GM18502 (cell line): ENCODE measurements at regions not wholly inside any gene's neighbourhood (a gene's known extent, or its start where the extent isn't known, plus 50 kb on each side); places are given as distances from the start of the nearest gene placed in this dataset.

ENCODE experiments used
- ATAC-seq: cut with Tn5 transposase; IDR thresholded peaks from one replicate; pipeline ENCODE4 v1.9.1; 2021; ENCODE audit warnings: mild to moderate bottlenecking; ENCODE audit not compliant: unreplicated experiment, poor library complexity

DNA sequence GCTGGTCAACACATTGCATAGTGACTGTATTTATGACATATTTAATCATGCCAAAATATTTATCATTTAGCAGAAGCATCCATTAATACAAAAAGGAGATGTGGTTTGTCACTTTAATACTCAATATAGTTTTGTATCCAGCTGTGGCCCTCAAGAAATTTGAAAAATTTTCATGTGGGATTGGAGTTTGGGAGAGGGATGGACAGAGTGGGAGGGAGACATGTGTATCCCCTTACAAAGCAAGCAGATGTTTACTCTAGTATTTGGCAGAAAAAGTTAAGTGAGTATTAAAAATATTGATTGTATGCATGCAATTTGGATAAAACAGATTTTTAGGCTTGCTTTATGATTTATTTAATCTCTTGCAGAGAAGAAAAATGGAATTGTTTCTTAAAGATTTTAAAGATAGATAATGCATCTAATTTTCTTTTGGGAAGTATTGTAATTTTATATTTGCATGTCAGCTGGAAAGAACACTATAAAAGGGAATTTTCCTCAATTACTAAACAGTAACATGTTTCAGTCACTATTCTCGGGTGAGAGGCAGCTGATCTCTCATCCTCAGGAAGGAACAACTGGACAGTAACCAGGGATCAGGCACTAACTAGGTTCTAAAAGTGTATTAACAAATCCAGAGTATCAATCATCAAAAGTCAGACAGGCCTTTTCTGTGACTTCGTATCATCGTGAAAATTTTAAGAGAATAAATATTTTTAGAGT lies 1184.7 kb upstream of the NXPH2 start:
- no peak for ATAC-seq

DNA sequence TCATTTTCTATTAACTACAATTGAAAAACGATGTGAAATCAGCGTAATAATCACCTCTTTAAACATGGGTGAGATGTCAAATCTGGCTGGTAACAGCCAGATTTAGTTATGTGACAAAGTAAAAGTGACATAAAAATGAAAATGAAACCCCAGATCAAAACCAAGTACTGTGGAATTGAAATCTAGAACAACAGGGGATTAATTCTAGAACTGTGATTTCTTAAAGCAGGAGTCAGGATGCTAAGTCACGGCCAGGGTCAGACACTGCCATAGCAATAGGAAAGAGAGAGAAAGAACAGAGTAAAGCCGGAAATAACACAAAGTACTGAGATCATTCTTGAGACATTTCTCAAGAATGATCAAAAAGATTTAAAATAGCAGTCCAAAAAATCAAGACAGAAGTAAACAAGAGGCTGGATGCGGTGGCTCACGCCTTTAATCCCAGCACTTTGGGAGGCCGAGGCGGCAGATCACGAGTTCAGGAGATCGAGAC lies 1183.7 kb upstream of the NXPH2 start:
- ATAC-seq, result no peak

DNA sequence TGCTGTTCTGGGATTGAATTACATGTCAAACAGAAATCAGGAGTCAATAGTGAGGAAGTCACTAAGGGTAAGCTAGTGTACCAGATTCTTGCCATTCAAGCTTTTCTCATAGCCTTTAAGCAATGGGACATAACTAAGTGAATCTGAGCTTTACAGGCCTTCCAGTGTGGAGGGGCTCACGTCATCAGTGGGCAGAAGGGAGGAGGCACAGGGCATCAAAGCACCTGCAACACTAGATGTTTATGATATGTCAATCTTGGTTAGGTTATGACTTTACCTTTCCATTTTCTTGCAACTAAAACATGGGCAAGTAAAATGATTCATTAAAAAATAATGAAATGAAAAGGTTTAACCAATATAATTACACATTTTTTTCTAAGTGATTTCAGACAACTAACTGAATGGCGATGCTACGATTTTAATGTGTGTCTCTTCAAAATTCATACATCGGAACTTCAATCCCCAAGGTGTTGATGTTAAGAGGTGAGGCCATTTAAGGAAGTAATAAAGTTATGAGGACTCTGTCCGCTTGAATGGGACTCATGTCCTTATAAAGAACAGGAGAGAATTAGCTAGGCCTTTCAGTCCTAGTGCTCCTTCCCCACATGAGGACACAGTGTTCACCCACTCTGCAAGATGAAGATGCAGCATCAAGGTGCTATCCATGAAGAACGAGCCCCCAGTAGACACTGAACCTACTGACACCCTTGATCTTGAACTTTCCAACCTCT lies 1169.2 kb upstream of the NXPH2 start:
- no peak for ATAC-seq

DNA sequence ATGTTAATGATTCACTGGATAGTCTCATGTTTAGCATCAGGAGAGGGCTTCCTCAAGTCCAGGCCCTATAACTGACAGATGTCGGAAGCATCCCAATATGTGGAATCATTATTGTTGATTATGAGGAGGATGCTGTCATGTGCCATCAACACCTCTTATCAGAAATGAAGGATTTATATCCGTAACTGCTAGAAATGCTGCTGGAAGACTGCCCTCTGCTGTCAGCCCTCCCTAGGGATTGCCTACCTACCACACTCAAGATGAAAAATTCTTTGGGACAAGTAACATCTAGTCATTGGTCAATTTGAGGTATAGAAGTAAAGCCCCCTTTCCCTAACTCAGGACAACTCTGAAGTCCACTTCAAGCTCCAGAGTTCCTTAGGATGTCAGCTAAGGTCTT lies 1166.5 kb upstream of the NXPH2 start:
- ATAC-seq, result no peak

DNA sequence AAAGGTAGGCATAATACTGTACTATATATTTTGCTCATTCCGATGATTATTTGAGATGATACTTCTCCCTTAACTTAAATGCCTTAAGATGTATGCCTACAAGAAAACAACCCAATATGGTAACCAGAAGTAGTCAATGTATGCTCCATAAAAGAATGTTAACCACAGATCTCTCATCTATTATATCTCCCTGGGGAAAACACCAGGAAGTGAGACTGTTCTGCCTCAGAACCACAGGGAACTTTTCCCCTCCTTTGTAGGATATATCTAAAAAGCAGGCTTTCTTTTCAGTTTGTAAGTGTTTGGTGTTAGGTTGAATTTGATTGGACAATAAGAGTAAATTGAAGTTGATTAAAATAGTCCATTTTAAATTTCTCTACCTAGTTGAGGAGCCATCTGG lies 1160.5 kb upstream of the NXPH2 start:
- ATAC-seq, result no peak

DNA sequence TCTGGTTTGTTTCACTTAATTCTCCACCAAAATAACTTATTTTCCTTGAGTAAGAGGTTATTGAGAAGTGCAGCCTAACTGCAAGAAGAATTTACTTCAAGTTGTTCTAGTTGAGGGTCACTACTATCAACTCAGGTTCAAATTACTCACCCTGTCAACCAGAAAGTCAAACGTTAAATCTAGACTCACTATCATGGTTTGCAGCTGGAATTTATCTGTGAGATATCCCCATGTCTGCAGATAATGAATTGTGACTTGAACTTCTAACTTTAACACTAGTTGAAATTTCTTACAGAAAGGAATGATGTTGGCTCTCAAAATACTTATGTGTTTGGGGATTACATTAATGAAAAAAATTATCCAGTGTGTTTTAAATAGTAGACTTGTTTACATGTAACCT lies 1145.7 kb upstream of the NXPH2 start:
- ATAC-seq, result no peak

DNA sequence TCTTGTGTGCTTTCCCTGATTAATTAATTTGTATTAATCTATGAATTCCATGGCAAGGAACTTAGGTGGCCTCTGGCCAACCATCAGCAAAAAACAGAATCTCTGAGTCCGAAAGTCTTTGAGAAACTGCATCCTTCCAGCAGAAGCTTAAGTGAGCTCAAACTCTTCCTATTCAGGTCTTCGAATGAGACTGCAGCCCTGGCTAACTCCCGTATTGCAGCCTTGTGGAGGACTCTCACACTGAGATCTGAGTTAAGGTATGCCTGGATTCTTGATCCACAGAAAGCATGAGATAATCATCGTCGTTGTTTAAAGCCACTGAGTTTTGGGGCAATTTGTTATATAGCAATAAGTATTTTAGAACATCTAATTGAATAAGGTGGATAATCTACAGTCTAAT lies 1143.9 kb upstream of the NXPH2 start:
- no peak for ATAC-seq

DNA sequence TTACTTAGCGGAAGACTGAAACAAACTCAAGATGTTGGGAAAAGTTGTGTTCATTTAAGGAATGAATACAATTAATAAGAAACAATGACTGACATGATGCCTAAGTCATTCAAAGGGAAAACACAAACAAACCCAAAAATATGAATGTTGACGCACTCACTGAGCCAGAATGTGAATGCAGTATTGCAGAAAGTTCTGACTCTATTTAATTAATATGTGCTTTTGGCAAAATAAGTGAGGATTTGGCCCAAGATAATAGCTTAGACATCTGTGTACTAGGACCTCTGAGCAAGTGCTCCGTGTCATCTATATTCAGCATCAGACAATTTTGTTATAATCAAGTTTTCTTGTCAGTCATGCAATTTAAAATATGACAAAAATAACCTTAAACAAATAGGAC lies 1138.8 kb upstream of the NXPH2 start:
- ATAC-seq, result no peak

DNA sequence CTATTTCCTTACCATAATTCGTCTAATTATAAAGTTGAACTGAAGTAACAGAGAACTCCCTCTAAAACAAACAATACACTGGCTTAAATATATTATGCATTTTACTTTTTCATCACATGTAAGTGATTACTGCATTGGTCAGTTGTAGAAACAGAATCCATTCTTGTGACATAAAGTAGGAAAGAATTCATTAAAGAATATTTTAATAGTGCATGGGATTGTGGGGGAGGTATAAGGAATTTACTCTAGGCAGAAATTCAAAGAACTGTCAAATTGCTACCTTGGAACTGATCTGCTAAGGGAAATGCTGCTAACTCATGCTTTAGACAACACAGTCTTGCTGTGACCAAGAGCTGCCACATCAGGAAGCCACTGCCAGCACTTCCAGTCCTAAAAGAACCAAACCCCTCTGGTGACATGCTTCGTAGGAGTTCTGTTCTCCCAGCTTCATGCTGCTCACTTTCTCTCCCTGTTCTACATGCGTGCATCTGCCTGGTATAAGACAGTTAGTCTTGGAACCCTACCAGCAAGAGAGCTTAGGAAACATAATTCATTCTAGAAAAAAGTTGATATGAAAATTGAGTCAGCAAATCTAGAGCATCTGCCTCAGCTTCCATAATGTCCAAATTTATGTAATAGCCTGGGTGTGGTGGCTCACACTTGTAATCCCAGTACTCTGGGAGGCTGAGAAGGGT lies 1137.6 kb upstream of the NXPH2 start:
- no peak for ATAC-seq

DNA sequence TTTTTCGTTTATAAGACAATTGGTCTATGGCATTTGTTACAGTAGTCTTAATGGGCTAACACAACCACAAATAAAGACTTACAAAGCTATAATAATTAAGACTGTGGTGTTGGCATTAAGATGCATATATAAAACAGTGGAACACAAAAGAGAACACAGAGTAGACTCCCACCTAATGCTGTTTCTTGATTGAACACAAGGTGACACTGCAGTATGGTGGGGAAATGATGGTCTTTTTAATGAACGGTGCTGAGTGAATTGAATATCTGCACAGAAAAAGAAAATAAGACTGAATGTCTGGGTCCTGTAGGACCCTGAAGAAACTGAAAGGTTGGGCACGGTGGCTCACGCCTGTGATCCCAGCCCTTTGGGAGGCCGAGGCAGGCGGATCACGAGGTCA lies 1136.6 kb upstream of the NXPH2 start:
- ATAC-seq, result no peak

DNA sequence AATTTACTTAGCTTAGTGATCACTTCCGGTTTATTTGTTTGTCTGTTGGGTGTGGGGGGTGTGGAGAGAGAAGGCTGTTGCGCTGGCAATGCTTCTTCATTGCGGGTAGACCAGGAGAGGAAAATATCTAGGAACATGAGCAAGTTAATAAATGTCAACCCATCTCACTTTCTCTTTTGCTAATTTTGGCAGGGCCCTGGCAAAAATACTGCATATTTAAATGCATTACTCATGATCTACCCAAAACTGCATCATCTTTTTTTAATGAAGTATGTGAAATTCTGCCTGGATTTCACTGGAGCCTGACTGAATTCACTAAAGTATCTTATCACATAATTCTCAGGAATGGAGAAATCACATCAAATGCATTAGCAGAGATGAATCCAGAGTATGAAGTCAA lies 1131.0 kb upstream of the NXPH2 start:
- ATAC-seq, result no peak

DNA sequence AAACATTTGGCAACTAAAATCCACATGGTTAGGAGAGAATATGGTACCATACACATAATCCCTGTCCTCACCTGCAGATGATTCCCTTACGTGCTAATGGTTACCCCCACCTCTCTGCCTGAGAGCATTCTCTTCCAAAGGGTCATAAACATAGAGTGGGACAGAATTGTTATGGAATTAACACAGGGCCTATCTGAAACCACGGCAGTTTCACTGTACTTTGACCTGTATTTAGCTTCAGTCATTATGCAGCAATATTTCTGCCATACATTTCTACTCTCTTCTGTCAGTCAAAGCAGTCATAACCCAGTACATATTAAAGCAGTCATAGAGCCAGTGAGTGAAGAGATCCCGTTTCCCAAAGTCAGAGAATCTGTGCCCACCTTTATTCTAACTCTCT lies 1128.9 kb upstream of the NXPH2 start:
- ATAC-seq, result no peak

DNA sequence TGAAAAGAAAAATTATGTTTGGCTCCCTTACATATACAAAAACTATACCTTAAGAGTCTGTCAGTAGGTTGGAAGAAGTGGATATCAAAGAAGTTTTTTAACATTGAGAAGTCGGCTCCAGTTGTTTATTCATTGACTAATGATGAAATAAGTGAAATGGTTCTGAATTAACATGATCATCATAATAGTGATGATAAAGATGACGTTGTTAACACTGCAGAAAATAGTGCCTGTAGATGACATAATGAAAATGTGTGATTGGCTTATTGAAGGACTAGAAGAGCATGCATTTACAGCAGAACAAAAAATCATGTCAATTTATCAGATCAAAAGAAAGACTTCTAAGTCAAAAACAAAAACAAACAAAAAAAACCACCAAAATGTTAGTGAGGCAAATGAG lies 1125.4 kb upstream of the NXPH2 start:
- ATAC-seq, result no peak

DNA sequence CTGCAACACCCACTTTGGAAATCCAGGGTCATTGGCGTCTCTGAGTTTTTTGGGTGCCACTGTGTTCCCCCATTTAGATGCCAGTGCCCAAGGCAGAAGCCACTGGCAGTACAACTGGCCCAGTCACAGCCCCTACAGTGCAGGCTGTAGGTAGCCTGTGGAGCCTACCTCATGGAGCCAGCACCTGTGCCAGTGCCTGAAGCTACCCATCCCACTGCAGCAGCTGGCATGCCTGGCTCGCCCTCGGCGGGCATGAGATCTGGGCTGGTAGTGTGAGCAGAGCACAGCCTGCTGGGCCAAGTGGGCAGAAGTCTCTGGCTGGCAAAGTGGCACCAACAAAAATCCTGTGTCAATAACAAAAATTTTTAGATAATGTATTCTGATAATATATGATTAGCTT lies 1111.4 kb upstream of the NXPH2 start:
- no peak for ATAC-seq

DNA sequence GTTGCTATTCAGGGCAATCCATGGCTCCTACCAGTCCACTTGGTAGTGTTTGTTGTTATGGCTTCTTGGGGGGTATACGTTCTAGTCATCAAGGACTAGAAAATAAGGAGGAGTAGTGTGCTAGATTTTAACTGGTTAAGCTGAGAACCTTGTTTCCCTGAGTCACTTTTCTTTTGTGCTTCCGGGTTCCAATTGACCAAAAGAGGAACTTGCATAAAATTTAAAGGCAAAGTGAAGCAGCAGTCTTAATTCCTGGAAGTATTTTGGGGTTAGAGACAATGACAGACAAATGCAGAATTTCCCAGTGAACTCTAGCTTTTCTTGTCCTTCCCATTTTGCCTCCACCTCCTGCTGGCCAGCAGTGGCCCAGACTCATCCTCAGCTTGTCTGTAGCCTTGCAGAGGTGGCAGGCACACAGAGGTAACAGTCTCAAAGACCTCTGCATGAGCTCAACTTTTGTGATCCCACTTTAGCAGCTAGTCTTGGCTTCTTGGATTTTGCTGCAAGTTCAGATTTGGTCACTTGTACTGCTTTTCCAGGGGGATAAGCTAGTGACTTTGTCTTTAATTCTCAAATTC lies 1105.8 kb upstream of the NXPH2 start:
- no peak for ATAC-seq

DNA sequence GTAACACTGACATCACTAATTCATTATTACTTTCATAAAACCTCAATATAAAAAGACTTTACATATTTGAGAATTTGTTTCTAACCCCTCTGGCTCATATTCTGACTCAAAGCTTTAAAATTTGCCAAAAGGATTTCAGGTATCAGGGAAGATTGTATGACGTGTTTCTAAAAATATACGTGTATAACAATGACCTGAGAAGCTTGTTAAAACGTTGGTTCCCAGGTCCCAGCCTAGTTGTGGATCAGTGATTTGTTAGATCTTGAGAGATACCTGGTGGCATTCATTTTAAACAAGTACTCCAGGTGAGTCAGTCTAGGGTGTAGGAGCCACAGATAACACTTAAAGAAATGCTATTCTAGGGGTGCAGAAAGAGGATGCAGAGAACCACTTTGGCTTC lies 1096.8 kb upstream of the NXPH2 start:
- no peak for ATAC-seq

DNA sequence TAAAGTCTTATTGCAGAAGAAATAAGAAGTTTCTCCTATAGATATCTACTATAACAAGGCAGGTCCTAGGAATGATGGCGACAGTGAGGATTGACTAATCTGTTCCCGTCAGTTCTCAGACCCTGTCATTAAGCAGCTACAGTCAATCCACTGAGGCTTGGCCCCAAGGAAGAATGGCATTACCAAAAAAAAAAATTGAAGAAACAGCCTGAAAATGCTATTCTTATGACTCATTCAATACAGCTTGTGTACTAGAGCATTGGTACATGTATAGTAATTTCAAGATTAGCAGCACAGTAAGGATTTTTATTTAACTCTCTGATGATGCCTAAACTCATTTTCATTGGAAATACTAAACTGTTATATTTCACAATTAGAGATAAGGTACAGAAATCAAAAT lies 1096.1 kb upstream of the NXPH2 start:
- ATAC-seq, result no peak

DNA sequence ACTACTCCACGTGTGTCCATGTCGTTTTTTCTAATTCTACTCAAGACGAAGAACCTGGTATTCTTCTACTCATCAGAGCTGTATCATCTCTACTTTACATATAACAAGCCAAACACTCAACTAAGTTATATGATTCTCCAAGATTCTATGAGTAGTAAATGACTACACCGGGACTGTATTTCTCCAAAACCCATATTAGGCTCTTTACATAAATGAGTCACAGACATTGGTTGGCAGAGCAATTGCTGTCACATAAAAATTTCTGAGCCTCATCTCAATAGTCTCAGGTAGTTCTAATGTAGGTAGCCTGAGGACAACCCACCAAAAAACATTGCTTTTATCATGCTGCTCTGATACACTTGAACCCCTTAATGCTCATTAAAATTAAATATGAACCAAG lies 1092.3 kb upstream of the NXPH2 start:
- ATAC-seq, result no peak

DNA sequence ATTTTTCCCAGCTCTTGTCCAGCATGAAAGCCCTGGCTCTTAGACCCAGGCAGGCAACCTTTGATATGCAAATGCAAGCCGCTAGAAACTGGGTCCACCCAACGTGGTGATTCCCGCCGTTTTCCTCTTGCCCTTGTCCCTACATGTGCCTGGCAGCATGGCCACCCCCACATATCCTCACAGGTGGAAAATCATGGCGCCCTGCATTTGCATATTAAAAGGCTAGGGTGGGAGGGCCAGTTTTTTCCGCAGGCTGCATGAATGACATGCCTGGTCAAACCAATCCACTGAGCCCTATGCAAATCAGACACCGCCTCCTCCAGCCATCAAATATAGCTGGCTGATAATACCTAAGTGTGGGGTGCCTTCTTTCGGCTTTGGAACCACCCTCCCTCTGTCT lies 1091.8 kb upstream of the NXPH2 start:
- no peak for ATAC-seq

DNA sequence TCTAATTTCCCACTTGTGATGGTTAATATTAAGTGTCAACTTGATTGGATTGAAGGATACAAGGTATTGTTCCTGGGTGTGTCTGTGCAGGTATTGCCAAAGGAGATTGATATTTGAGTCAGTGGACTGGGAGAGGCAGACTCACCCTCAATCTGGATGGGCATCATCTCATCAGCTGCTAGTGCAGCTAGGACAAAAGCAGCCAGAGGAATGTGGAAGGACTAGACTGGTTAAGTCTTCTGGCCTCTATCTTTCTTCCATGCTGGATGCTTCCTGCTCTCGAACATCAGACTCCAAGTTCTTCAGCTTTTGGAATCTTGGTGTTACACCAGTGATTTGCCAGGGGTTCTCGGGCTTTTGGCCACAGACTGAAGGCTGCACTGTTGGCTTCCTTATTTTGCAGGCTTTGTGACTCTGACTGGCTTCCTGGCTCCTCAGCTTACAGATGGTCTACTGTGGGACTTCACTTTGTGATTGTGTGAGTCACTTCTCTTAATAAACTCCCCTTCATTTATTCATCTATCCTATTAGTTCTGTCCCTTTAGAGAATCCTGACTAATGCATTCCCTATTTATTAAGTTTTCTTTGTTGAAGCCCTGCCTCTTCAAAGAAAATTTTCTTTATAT lies 1087.5 kb upstream of the NXPH2 start:
- ATAC-seq, result no peak
